GM12872 (cell line): ENCODE measurements at regions not wholly inside any gene's neighbourhood (a gene's known extent, or its start where the extent isn't known, plus 50 kb on each side); places are given as distances from the start of the nearest gene placed in this dataset.

ENCODE experiments used
- TF ChIP-seq, protein P1 (sequence below): IDR thresholded peaks from 3 replicates; pipeline ENCODE4 v1.5.1; 2011; ENCODE audit warnings: low read depth, mild to moderate bottlenecking, low read length, moderate library complexity; ENCODE audit not compliant: insufficient read depth

DNA sequence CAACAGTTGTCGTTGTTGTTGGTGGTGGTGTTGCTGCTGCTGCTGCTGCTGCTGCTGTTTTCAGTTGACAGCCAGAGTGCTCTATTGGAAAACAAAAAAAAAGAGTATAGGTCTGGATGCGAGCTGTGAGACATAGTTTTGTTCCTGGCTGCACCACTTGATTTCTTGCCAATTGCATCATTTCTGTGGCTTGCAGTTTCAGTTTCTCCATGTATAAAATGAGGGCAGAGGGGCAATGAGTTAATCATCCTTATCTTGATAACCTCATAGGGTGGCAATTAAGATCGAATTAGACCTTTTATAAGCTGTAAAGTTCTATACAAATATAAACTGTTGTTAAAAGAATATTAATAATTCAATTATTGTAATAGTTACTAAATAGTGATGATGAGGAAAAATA, 156.7 kb downstream of the DMRTA2 start:
- TF ChIP-seq, protein P1, sequence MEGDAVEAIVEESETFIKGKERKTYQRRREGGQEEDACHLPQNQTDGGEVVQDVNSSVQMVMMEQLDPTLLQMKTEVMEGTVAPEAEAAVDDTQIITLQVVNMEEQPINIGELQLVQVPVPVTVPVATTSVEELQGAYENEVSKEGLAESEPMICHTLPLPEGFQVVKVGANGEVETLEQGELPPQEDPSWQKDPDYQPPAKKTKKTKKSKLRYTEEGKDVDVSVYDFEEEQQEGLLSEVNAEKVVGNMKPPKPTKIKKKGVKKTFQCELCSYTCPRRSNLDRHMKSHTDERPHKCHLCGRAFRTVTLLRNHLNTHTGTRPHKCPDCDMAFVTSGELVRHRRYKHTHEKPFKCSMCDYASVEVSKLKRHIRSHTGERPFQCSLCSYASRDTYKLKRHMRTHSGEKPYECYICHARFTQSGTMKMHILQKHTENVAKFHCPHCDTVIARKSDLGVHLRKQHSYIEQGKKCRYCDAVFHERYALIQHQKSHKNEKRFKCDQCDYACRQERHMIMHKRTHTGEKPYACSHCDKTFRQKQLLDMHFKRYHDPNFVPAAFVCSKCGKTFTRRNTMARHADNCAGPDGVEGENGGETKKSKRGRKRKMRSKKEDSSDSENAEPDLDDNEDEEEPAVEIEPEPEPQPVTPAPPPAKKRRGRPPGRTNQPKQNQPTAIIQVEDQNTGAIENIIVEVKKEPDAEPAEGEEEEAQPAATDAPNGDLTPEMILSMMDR = no peak

- TF ChIP-seq, protein P1 = no peak
These were observed 157.1 kb downstream of the ELAVL4 start for GRCh38 chr1:50265790-50266314.

- TF ChIP-seq, protein P1 = no peak
These were observed 155.9 kb downstream of the ELAVL4 start for GRCh38 chr1:50264590-50264989.

DNA sequence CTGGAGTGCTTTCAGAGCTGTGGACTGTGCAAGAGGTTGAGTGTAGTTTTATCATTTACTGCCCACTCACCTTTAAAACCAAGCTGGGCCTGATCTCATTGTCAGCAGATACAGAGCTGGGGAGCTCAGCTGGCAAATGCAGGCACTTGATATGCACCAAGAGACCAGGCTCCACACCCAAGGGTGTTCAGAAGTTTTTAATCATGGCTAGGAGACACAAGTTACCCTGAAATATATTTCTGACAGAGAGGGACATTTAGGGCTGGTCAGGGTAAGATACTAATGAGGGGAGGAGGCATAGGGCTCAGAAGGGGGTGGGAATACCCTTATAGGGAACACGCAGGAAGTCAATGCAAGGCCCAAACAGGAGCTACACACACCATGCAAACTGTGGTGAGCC, 153.7 kb downstream of the ELAVL4 start:
- TF ChIP-seq, protein P1 = no peak

GRCh38 chr1:50261951-50262350, 153.2 kb downstream of the ELAVL4 start:
- TF ChIP-seq, protein P1 = no peak

DNA sequence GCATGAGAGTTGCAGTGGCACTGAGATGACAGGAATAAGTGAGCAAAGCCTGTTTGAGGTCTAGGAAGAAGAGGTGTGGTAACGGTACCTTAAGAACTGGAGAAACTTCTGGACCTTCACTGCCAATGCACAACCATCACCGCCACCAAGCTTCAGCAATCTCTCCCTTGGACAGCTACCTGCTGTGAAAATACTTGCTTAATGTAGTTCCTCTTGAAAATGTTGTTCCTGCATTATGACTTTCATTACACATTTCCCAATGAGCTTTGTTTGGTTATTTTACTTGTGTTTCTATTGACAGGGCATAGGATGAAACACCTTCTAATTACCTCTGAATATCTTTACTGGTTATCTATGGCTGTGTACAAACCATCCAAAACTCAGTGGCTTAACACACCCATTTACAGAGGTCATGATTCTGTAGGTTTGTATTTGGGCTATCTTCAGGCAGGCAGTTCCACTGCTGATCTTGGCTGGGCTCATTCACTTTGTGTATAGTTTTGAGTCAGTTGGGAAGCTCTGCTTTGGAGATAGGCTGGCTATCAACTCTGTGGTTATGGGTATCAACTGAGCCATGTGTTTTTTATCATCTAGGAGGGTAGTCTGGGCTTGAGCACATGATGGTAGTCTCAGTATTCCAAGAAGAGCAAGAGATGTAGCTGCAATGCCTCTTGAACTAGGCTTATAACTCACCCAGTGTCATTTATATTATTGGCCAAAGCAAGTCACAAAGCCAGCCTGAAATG, 149.4 kb downstream of the ELAVL4 start:
- TF ChIP-seq, protein P1 = no peak

- TF ChIP-seq, protein P1 = no peak
These were observed 148.3 kb downstream of the ELAVL4 start for GRCh38 chr1:50257029-50257428.
